ENCODE measurements at regions not wholly inside any gene's neighbourhood (a gene's known extent, or its start where the extent isn't known, plus 50 kb on each side); places are given as distances from the start of the nearest gene placed in this dataset.

DNA sequence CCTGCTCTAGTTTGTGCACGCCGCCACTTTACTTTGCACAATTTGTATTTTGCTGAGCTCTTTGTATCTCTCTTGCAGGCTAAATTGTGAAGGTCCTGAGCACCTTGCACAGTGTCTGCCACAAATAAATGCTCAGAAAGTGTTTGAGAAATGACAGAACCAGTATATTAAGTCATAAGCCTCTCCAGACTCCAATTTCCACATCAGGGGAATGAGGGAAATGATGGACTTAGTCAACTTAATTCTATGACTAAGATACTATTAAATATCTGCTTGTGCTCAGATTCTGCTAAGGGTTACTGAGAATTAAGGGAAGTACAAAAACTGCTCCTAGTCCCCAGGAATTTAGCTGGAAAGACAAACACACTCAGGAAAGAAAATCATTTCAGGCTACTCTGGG lies 239.1 kb upstream of the SLC14A2 start:
- TF ChIP-seq, protein P1, sequence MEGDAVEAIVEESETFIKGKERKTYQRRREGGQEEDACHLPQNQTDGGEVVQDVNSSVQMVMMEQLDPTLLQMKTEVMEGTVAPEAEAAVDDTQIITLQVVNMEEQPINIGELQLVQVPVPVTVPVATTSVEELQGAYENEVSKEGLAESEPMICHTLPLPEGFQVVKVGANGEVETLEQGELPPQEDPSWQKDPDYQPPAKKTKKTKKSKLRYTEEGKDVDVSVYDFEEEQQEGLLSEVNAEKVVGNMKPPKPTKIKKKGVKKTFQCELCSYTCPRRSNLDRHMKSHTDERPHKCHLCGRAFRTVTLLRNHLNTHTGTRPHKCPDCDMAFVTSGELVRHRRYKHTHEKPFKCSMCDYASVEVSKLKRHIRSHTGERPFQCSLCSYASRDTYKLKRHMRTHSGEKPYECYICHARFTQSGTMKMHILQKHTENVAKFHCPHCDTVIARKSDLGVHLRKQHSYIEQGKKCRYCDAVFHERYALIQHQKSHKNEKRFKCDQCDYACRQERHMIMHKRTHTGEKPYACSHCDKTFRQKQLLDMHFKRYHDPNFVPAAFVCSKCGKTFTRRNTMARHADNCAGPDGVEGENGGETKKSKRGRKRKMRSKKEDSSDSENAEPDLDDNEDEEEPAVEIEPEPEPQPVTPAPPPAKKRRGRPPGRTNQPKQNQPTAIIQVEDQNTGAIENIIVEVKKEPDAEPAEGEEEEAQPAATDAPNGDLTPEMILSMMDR (conservative IDR thresholded peaks at IDR 0.05; ENCODE audit: low read depth, low read length): no peak
- no peak overlapping the region for H3K4me3 ChIP-seq (ENCODE audit: low read length)
- no peak for DNase-seq (ENCODE audit: low read depth)

DNA sequence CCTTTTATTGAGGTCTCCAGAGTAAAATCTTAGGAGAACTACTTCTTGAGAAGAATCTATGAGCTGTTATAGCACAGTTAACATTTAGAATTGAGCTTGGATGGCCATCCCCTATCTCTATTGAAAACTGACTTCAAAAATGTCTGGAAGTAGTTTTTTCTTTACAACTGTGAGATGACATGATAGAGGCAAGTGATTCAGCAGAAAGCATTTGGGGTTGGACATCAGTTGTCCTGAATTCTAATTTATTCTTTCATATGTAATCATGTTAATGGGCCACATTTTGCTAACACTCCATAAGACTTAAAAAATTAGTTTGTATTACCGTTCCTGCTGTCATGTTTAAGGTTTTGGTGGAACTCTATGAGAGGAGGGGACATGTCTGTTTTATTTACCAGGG lies 237.0 kb upstream of the SLC14A2 start:
- TF ChIP-seq, protein P1 (conservative IDR thresholded peaks at IDR 0.05; ENCODE audit: low read depth, low read length): no peak
- H3K4me3 ChIP-seq (ENCODE audit: low read length): no peak overlapping the region
- no peak for DNase-seq (ENCODE audit: low read depth)

DNA sequence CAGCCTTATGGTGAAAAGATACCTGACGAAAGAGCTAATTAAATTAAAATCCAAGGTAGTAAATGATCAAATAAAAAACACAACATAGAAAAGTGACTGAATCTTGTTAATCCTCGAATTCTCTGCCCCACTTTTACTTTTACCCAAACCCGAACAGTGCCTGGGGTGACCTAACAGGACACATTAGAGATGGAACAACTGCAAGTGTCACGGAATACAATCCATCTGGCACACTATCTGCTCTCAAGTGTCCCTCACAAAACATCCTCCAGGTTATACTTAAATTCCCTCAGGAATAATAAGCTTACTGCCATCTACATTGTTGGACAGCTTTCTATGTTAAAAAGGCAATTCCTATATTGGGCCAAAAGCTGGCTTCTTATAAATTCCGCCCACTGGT lies 236.3 kb upstream of the SLC14A2 start:
- H3K4me3 ChIP-seq (ENCODE audit: low read length): no peak overlapping the region
- TF ChIP-seq, protein P1 (conservative IDR thresholded peaks at IDR 0.05; ENCODE audit: low read depth, low read length): no peak
- DNase-seq (ENCODE audit: low read depth): no peak

DNA sequence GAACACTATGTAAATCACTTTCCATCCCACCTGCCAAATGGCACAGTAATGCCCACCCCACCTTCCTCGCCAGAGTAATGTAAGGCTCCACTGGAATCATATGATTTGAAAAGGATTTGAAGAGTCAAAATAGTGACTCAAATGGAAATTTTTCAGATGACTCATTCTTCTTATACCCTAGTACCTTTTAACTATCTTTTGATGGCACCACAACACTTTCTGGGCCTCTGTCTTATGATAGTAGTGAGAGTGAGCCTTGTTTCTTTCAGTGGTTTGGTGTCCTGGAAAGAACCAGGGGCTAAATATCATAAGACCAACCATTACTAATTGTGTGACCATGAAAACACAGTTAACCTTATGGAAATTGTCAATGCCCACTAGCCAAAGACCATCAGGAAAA lies 235.4 kb upstream of the SLC14A2 start:
- no peak overlapping the region for H3K4me3 ChIP-seq (ENCODE audit: low read length)
- TF ChIP-seq, protein P1 (conservative IDR thresholded peaks at IDR 0.05; ENCODE audit: low read depth, low read length): no peak
- DNase-seq (ENCODE audit: low read depth): no peak

DNA sequence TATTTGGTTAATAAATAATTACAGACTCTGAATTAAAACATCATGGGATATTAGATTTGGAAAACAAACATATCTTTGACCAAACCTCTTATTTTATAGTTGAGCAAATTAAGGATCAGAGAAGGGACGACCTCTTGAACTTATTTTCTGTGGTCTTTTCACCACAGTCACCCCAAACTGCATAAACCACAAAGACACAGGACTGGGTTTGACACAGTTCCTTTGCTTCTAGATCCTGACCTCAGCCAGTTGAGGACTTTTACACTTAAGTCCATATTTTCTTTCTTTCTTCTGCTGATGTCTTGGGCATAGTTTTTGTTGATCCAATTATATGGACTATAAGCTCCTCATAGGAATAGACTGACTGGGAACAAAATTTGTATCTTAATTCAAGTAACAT lies 234.0 kb upstream of the SLC14A2 start:
- H3K4me3 ChIP-seq (ENCODE audit: low read length): no peak overlapping the region
- TF ChIP-seq, protein P1 (conservative IDR thresholded peaks at IDR 0.05; ENCODE audit: low read depth, low read length): no peak
- no peak for DNase-seq (ENCODE audit: low read depth)

DNA sequence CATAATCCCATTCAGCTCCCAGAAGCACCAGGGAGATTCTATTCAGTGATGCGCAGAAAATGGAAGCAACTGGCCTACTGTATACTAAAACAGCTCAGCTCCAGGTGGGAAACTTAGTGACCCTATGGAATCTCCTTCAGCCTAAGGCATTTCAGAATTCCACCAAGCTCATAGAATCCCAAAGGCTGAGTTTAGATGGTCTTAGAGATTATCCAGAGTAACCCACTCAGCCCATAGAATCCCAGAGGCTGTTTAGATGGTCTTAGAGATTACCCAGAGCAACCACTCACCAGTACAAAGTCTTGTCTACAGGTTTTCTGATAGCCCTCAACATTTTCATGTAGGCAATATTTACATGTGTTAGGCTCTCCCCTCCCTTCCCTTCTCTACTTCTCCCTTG lies 232.0 kb upstream of the SLC14A2 start:
- no peak for DNase-seq (ENCODE audit: low read depth)
- TF ChIP-seq, protein P1 (conservative IDR thresholded peaks at IDR 0.05; ENCODE audit: low read depth, low read length): no peak
- H3K4me3 ChIP-seq (ENCODE audit: low read length): no peak overlapping the region

DNA sequence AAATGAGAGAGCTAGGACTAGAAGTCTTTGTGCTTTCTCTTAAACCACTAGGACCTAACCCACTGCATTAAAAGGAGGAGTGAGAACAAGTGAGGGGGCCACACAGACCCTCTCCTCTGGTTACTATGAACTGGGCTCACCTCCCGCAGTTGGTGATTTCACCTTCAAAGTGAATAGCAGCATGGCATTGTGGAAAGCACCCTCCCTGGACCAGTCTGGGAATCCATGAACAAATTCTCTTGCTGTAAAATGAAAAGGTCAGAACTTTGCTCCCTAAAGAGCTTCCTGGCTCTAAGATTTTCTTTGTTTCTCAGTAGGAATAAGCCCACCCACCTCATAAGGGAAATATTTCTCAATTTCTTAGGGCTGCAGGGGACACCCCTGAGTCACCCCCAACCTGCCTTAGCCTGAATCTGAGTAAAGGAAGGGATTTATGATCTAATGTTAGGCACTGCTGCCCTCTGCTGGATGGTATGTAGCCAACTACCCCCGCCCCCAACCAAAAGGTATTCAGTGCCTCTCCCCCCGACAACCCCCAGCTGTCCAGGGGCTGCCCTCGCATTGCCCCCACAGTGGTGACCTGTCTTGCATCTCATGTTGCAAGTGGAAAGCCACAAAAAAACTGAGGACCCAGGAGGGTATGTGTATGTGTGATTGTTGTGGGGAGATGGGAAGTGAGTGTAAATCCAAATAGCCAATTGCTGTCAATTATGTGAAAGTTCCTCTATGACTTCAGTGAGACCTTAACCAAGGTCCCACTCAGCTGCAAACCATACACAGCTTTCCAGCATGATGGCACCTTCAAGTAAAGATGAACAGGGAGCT lies 230.9 kb upstream of the SLC14A2 start:
- TF ChIP-seq, protein P1 (conservative IDR thresholded peaks at IDR 0.05; ENCODE audit: low read depth, low read length): peak; percentile 72
- H3K4me3 ChIP-seq (ENCODE audit: low read length): no peak overlapping the region
- no peak for DNase-seq (ENCODE audit: low read depth)
